NCI-H2196 (cell line): ENCODE measurements at regions not wholly inside any gene's neighbourhood (a gene's known extent, or its start where the extent isn't known, plus 50 kb on each side); places are given as distances from the start of the nearest gene placed in this dataset.

ENCODE experiments used
- DNase-seq: peaks from one replicate; lab custom pipeline; 2025; ENCODE audit not compliant: unreplicated experiment; lab: John Stamatoyannopoulos, UW

DNA sequence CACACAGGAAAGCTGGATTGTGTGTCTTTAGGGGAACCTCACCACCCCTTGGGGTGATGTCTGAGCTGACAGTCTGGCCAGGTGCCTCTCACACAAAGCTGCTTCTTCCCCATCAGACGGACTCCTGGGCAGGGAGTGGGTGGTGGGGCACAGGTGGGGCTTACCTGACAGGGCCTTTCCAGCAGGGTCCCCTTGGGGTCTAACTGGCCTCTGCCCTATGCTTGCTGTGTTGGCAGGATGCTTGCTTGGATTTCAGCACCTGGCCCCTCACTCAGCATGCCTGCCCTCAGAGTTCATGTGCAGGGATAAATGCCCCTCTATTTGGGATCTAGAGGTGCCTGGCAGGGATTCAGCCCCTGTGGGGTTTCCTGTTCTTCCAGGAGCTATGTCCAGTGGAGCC is 496.9 kb upstream of the ZMIZ1 start:
- no peak for DNase-seq

DNA sequence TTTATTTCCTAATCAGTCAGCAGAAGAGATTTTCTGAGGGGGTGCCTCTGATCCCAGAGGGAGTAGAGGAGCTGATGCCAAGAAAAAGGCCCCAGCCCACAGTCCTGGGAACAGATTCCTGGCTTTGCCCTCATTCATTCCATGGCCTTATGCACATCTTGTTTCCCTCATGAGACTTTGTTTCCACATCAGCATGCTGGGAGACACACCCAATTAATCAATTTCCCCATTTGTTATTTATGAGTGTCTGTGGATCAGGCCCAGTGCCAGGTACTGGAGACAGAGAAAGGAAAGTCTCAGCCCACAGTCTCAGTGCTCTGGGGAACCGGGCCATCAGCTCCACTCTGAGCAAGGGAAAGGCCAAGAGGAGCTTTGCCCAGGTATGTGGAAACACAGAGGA is 496.2 kb upstream of the ZMIZ1 start:
- DNase-seq = no peak

DNA sequence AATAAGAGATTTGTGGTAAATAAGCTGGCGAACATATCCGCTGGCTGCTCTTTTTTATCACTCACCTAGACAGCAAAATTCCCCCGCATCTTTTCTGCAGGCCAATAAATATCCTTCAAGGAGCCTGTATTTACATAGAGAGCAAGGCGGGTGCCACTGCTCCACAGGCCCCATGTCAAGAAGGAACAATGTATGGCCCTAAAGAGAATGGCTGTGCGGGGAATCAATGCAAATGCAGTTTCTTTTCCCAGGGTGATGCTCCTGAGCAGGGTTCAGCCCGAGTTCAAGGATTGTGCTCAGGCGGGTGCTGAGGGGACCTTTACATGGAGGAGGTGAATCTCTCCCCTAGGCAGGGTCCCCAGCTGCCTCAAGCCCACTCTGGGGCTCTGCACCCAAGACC is 494.2 kb upstream of the ZMIZ1 start:
- no peak for DNase-seq

DNA sequence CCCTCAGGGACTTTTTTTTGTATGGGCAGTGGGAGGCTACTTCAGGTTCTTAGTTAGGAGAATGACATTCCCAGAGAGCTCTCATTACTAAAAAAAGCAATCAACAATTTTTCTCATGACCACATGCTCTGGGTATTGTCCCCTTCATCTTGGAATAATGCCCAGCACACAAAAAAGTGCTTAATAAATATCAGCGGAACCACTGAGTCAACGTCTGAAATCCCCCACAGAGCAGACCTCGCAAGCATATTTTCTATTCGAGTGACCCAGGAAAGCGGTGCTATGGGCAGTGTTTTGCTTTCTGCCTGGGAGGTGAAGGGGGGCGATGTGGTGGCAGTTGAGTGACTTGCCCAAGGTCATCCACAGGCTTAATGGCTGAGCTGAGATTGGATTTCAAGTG is 493.4 kb upstream of the ZMIZ1 start:
- DNase-seq = no peak

DNA sequence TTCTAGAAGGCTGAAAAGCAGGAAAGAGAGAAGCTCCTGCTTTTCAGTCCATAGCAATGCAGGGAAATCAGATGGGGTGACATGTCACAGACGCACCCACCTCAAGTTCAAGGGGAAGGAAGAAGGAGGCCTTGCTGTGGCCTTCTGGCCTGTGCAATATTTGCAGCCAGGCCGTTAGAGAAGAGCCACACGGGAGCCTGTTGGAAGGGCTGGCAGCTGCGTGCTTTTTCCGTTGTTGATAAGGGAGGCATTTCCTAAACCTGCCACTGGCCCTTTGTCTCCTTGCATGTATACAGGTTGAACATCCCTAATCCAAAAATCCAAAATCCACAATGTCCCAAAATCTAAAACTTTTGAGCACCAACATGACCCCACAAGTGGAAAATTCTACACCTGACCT is 492.5 kb upstream of the ZMIZ1 start:
- DNase-seq = no peak

DNA sequence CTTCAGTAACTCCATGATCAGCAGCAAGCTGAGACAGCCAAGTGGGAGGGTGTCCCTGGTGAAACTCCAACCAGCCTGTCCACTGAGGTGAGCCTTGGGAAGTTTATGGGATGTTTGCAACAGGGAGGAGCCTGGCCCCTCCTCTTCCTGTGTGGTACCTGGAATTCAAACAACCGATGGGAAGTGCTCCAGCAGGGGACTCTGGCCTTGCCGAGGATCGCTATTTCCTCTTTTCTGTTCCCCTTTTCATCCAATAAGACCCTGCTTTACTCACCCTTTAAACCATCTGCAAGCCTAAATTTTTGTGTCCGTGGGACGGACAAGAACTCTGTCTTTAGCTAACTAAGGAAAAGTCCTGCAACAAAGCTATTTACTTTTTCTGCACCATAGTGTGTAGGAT is 491.1 kb upstream of the ZMIZ1 start:
- DNase-seq = no peak

DNA sequence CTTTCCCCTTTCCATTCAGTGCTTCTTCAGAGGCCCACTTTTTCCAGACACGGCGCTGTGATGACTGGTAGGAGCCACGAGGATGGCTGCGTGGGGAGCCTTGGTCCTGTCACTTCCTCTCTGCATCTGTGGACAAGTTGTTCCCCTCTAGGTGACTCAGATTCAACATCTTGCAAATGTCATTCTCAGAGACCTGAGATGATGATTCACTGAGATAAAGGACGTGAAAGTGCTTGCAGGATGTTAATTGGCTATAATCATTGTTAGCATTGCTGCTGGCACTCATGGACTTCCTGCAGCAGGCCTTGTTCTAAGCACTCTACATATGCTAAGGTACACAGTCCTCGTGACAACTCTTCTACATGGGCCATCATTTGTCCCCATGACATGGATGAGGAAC is 489.8 kb upstream of the ZMIZ1 start:
- DNase-seq = no peak

DNA sequence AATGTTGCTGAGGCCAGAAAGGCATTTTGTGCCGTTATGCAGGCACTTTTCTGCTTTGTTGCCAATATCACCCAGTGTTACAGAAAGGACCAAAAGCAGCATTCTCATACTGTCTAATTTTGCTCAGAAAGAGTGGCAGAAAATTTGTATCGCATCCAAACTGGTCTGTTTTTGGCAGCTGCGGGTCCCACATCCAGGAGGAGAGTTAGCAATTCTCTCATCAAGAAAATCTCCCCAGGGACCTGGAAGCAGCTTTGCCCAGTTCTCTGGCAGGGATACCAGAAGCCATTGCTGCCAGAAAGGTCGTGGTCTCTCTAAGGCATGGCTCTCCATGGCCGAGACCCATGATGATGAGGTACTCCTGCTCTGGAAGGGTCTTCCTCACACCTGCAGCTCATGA is 489.2 kb upstream of the ZMIZ1 start:
- no peak for DNase-seq

DNA sequence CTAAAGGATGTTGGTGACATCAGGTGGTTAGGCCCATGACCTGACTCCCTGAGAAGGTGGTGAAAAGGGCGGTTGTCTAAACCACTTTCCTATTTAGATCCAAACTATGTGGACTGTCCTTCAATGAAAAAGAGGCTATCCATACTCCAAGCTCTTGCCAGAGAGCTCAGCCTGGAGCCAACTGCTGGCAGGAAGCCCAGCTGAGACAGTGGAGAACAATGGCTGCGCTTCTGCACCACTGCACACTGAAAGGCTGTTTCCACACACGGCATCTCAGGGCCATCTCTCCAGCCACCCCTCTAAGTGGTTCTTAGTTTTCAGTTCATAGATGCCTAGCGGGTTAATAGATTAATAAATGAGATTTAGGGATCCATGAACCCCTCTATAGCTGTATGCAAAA is 488.8 kb upstream of the ZMIZ1 start:
- peak; percentile 72 for DNase-seq

DNA sequence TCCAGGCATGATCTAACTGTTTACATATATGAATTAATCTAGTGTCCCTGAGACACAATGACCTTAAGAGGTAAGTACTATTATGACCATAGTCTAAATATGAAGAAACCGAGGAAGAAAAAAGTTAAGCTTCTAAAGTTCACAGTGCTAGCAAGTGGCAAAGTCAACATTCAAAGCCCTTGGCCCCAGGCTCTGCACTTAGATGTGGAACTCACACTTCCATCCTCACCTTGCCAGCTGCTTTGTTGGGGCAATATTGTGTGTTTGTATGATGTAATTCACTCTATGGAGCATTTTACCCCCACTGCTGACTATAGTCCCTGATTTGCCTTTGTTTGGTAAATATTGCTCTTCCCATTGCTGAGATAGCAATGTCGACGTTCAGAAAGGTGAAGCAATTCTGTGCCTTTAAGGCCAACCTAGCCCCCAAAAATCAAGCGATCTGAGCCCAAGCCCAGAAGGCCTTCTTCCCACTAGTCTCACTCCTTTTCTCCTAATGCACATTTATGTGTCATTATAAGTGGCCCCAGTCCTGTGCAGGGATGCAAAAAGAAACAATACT is 487.6 kb upstream of the ZMIZ1 start:
- no peak for DNase-seq

DNA sequence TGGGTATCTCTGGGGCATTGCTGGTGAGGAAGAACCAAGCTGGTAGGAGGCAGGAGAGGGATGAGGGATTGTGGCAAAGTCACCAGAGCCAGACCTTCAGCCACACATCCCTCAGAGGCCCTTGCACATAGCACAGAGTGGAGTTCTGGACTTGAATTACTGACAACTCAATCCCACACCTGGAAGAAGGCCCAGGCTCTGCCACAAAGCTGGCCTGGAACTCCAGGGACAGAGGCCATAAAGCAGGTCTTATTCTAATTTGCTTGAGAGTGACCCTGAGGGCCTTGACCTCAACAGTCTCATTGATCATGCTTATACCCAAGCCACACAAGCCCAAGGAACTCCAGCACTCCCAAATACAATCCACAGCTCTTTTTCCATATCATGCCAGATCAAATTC is 486.2 kb upstream of the ZMIZ1 start:
- no peak for DNase-seq

DNA sequence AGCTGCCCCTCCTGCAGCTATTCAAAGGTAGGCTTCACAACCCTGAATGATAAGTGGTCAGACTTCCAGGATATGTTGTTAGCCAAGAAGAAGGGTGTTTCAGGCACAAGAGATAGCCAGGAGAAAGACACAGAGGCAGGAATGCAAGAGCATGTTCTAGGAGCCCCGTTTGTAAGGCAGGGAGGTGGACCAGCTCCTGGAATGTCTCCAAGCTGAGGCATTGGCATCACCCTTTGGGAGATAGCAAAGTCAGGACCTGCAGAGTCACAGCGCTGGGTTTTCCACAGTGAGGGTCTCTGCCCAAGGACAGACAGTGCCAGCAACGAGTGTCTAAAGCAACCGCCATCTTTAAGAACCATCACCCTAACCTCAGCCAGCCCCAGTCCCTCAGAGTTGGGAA is 484.5 kb upstream of the ZMIZ1 start:
- no peak for DNase-seq

DNA sequence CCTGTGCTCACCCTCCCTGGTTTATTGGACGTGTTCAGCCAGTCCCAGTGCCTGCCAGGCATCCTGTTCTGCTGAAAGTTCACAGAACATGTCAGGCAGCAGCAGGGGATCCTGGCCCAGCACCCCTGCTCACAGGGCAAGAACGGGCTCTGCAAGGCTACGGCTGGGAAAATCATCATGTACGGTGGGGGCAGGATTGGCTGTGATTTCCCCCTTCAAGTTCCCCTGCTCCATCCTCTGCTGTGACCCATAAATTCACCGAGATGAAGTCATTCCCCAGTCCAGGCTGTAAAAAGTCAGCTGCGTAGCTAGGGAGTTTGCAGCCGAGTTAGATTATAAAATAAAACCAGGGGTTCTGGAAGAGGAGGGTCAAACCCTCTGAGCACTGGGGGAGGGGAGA is 484.1 kb upstream of the ZMIZ1 start:
- DNase-seq = no peak

DNA sequence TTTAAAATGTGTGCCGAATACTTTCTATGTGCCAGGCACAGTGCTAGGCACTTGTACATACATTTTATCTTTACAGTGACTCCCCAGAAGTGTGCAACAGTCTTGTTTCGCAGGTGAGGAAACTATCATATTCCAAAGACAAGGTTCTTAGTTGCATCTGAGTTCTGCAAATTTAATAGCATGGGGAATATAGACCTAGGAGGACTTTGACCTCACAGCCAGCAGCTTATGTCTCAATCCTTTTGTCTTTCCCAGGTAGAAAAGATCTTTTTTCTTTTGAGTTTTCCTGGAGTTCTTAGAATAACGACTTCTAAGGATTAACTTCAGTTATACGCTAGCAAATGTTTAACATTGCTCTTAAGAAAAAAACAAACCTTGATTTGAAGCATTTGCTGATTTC is 482.8 kb upstream of the ZMIZ1 start:
- no peak for DNase-seq

DNA sequence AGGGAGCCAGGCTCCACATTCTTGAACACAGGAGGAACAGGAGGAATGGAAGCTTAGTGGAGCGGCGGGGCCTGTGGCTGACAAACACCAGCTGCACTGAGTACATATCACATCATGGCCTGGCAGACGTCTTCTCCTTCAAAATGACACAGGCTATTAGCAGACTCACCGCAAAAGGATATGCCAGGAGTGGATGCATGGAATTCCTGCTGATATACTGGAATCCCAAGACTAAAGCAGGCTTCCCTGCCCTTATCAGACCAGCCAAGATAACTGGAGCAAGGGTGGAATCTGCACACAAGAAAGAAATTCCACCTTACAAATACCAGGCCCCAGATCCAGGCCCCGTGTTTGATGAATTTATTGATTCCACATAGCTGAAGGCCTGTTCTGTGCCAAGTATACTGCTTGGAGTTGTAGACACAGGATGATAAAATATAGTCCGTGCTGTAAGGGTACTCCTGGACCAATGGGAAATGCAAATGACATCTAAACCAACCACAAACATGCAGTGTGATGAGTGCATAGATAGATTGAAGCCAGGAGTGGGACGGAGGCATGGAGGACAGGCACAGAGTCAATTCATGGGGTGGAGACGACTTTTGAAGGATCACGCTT is 480.5 kb upstream of the ZMIZ1 start:
- no peak for DNase-seq

DNA sequence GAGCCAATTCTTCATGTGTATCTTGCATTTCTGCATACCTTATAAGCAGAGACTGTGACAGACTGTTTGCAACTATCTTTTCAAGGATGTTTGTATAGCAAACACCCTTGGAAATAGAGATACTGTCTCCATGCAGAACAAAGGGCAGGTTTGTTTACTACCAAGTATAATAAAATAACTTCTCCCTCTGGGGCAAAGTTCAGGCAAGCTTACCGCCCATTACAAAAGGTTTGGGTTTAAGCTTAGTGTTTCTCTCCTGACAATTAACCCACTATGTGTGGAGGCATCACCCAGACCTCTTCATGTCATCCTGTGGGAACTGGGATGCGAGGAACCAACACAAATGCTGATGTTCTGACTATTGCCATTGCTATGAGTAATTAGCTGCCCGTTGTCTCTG is 479.1 kb upstream of the ZMIZ1 start:
- DNase-seq = no peak

DNA sequence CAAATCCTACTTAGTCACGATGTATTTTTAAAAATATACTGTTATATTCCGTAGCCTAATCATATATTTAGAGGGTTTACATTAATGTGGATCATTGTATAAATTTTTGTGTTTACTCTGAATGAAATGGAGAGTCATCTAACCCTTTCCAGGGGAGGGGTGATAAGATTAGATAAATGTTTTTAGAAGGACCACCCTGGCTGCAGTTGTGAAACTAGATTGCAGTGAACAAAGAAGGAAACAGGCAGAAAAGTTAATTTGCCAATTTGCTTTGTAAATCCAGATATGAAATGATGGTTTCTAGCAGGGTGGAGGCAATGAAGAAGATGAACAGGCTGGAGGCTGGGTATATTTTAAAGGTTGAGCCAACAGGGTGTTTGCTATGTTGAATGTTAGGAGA is 477.7 kb upstream of the ZMIZ1 start:
- DNase-seq = no peak

DNA sequence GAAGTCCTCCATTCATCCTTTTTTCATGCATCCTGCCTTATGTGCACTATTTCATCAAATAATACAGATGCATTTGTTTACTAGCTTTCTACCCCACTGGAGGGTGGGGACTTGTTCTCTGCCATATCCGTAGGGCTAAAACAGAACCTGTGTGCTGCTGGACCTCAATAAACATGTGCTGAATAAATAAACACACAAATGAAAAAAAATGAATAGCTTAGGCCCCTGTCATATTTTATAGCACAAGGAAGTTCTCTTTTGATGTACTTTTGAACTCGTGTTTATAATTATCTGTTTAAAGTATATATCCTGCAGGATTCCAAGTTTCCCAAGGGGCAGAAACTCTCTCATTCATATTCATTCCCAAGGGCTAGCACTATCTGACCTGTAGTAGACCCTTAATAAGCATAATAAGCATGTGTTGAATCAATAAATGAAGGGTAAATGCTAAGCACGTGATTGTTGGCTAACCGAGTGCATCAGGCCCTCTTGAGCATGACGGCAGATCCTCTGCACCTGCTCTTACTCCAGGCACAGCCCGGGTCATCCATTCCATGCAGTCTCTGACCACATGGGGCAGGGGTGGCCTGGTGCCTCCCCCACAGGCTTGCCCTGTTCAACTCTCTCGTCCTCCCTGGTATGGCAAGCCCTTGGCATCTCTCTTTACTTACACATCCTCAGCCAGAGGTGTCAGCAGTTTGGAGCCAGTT is 474.1 kb upstream of the ZMIZ1 start:
- DNase-seq = peak; percentile 45

DNA sequence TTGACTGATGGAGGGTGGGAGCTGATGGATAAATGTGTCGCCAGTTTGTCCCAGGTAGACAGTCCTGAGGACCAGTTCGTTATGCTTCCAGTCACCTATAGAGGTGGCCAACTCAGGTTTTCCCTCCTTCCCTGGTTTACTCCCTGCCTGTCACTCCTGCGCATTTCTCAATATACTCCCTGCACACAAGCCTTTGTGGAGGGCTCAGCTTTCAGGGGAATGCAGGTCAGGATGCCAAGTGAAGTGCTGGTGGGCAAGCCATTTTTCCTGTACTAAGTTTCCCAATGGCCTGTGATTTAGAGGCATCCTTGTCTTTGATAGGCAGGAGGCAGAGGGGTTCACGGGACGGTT is 473.5 kb upstream of the ZMIZ1 start:
- no peak for DNase-seq

DNA sequence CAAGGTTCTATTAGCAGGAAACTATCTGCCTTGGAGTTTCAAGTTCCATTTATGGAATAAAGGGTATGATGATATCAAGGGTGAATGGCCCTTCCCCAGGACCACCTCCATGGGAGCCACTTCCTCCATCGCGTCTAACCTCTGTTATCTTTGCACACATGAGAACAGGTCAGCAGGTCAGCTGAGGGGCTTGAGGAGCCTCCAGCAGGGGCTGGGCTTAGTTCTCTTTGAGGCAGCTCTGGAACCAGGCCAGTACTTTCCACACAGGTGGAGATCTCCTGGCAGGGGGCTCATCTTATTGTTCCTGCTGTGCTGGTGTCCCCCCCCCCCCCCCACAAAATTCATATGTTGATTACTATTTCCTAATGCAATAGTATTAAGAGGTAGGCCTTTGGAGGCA is 472.2 kb upstream of the ZMIZ1 start:
- DNase-seq = no peak

DNA sequence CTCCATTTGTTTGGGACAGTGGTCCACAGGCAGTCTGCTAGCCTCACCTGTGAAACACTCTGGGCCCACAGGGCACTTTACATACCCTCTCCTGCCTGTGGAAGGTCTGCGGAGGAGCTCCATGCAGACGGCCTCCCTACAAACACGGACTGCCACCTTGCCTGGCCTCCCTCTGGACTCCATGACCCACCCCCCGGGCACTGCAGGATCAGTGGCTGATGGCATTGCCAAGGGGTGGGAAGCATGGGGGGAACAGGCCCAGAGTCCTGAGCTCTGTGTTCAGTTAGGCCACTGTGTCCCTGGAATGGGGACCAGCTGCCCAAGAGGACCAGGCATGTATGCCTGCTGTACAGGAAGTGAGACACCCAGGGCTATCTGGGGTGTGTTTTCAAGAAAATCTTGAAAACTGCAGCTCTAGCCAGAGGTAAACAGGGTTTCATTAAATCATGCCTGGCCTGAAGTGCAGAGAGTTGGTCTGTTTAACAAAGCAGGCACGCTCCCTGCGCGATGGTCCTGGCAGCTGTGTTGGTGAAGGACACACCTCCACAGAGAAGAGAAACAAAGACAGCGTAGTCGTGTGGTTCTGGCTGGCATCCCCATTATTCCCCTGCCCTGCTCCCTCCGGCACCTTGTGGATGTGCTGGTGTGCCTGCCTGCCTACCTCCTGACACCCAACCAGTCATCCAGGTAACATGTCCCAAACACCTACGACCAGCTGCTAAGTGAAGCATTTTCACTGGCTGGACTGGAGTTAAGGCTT is 470.8 kb upstream of the ZMIZ1 start:
- DNase-seq = no peak

DNA sequence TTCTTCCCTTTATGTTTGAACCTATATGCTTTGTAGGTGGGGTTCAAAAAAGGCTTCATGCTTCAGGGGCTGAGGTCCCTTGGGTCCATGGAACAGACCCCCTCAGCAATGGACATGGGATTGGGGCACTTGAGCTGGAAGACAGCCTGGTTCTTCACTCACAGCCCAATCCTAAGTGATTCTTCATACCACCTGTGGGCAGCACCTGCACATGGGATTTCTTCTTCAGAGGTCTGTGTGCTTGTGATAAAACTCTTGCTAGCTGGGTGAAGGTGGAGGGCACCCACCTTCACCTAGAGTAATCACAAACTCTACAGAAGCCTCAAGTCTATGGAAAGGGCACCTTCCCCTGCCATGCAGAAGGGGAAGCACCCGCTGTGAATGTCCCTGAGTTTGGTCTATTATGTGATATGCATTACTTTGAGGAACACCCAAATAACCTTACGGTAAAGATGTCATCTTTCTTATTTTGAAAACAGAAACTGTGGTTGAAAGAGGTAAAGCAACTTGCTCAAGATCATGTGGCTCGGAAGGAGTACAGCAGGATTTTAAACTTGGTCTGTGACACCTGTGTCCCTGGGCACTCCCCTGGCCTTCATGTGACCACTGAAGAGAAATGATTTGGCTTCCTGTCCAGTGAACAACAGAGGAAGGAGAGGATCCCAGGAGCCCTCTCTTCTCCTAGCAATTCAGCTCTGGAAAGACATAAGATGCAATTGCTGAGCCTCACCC is 469.5 kb upstream of the ZMIZ1 start:
- DNase-seq = no peak
